HG02981 (cell line): ENCODE measurements at regions not wholly inside any gene's neighbourhood (a gene's known extent, or its start where the extent isn't known, plus 50 kb on each side); places are given as distances from the start of the nearest gene placed in this dataset.
"Not testable (repeated sequence)": the region's sequence is repeated elsewhere in the genome, so short reads cannot be mapped to it uniquely, and the experiment has no call there.

Source experiments
- ATAC-seq: cut with Tn5 transposase; IDR thresholded peaks from one replicate; pipeline ENCODE4 v1.9.1; 2021; ENCODE audit warnings: mild to moderate bottlenecking, moderate library complexity; ENCODE audit not compliant: unreplicated experiment

DNA sequence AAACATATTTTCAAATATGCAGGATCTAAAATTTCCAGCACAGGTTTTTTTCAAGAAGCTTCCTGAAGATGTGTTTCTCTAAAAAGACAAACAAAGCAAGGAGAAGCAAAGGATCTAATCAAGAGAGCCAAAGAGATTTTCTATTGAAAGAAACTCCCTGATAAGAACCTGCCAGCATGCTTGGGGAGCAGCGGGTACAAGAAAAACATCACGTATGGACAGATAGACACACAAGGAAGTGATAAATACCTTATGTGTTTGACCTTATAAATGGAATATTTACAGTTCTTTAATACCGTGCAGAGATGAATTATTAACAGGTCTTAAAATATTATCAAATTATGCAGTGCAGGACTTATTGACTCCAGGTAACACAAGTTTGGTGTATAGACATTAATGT is 562.1 kb downstream of the DACH1 start:
- no peak for ATAC-seq

DNA sequence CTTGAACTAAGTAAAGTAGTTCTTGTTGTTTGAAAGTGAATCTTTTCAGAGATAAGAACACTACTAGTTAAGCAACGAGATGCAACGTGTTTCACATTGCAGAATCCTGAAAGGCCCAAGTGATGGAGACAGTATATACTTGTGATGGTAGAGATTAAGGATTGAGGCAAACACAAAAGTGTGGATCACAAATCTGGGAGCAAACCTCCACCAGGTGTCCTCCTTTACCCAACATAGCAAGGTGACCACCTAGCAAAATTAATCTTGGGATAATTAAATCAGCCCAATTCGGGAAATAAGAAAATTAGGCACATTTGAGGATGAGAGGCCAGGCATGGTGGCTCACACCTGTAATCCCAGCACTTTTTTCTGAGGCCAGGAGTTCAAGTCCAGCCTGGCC is 563.9 kb downstream of the DACH1 start:
- ATAC-seq = no peak

DNA sequence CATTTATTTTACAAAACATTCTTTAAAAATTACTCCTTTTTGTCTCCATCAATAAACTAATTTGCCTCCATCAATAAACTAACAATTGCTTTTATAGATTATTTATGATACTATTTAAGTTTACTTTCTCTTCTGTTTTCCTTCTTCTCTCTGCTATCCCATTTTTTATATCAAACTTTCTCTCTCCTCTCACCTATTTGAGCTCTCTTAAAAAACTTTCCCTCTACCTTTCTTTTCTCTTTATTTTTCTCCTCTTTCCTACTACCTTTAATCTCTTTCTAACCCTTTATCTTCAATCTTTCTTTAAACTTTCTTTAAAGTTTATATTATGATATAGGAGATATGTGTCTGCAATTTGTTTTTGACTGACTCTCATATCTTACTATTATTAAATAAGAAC is 566.4 kb downstream of the DACH1 start:
- ATAC-seq = no peak

DNA sequence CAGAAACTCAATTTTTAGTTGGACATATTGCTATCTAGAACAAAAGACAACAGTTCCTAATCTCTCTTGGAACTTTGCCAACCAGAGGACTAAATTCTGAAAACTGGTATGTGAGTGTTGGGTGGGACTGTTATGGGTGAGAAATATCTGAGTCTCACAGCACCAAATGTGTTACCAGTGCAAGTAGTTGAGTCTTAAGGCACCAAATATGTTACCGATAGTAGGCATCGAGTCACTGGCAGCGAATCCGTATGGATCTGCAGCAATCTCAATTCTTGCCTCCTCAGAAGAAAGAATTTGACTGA is 575.2 kb downstream of the DACH1 start:
- peak; percentile 1 for ATAC-seq

DNA sequence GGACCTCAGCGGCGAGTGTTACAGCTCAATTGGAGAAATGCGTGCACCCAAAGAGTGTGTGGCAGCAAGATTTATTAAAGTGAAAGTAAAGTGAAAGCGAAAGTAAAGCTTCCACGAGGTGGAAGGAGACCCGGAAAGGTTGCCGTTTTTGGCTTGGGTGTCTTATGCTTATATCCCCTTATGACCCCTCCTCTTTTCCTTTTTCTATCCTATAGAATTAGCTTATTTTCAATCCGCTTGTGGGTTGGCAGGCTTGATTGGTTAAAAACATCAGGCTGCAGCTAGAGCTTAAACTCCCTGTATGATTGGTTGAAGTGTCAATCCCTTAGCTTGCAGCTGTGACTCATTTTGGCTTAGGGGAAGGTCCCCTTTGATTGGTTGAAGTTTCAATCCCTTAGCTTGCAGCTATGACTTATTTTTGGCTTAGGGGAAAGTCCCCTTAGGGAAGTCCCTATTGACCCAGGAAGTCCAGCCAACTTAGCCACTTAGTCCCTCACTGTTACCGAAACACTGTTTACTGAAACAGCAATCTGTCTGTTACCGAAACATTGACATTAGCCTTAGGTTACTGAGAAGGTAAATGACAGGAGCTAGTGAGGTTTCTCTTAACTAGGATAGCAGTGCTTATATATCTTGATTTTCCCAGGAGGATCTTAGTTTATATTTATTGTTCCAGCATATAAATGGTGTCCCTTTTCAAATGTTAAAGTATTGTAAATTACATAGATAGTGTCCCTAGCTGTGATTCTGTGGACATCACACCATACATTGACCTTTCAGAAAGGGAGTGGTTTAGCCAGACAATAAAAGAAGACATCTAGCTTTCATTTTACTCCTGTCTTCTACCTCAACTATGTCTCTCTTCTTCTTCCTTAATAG is 575.8 kb downstream of the DACH1 start:
- ATAC-seq = peak; percentile 81

DNA sequence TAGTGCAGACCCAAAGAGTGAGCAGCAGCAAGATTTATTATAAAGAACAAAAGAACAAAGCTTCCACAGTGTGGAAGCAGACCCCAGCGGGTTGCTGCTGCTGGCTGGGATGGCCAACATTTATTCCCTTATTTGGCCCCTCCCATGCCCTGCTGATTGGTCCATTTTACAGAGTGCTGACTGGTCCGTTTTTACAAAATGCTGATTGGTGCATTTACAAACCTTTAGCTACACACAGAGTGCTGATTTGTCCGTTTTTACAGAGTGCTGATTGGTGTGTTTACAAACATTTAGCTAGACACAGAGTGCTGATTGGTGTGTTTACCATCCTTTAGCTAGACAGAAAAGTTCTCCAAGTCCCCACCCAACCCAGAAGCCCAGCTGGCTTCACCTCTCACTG is 577.0 kb downstream of the DACH1 start:
- ATAC-seq = not testable (repeated sequence)

DNA sequence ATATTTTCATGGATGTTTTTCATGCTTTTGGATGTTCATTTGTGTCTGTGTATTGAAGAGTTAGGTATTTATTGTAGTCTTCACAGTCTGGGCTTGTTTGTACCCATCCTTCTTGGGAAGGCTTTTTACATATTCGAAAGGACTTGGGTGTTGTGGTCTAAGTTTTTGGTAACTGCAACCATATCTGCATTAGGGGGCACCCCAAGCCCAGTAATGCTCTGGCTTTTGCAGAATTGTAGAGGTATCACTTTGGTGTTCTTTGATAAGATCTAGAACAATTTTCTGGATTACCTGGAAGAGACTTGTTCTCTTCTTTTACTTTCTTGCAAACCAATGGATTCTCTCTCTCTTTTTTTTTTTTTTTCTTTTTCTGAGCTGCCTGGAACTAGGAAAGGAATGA is 581.3 kb downstream of the DACH1 start:
- no peak for ATAC-seq

DNA sequence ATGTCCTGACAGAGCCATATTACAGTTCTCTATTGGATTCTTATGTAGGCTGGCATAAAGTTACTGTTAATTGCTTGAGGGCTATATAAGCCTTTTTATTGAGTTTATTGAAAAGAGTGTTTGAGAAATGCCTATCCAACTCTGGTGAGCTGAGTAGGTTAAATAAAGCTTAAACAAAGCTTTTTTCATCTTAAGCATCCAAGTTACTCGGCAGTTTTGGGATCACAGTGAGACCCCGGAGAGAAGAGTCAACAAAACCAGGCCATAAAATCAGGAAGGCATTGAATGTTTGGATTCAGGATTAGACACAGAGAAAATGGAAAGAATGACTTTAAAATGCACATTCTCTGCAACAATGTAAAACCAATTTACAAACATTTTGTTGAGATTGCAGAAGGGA is 588.5 kb downstream of the DACH1 start:
- ATAC-seq = no peak

DNA sequence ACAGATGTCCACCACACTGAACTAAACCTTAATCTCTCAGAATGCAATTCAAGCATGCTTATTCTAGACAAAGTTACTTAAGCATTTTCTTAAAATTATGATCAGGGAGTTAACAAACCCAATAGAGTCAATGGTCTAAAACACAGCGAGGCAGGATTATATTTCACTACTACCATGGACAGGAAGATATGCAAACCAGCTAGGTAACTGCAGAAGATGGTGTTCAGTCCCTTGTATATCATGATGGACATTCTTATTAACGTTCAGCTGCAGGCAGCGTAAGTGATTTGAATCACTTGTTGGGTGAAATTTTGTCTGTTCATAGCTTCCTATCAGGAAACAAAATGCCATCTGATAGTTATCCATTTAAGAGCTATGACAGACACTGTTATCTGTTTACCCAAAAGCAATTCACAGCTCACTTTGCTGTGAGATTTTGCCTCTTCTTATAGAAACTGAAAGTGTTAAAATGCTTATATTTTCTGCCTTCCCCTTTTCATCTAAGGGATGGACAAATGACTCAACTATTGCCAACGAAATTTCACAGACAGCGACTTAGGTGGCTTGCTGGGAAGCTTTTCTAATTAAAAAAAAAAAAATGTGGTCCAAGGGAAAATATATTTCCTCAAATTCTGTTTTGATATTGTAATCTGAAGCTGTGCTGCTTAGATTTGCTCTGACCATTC is 591.9 kb downstream of the DACH1 start:
- ATAC-seq = peak; percentile 85

DNA sequence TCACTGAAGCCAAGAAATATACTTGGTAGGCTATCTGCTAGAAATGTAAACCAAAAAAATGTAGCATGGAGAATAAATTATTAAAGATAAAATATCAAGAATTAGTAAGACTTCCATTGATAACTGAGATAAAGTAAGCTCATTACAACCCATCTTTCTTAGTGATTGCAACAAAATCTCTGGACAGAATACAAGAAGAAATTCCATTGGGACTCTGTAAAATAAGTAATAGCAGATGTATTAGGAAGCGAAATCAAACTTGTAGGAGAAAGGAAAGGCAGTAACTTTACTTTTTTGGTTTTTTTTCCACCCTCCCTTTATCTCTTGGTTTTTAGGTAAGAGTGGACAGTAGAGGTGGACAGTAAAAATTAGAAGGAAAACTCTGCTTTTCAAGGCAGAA is 605.7 kb downstream of the DACH1 start:
- no peak for ATAC-seq

DNA sequence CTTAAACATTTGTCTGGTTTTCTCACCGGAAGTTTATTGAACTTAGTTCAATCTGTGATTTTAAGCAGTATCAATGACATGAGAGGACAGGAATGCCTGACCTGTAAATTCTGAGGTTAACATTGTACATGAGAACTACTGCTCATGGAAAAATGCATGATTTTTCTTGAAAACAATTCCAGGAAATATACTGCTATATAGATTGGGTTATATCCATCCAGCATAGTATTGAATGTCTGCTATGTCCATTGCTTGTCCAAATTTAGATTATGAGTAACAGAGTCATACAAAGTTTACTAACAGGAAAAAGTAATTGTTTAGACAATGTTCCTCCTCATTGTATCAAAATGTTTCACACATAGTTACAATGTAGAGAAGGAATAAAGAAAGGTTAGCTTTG is 606.8 kb downstream of the DACH1 start:
- no peak for ATAC-seq

DNA sequence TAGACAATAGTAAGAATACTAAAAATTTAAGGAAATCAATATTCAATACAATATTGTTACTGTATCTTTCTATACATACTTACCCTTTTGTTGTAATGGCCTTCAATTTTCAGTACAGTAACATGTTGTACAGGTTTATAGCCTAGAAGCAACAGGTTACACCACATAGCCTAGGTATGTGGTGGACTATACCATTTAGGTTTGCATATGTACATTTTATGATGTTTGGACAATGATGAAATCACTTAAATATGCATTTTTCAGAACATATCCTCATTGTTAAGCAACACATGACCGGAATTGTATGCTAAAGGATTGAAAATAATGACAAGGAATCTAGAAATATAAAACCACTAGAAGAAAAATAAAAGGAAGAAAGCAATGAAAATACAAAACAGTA is 611.4 kb downstream of the DACH1 start:
- no peak for ATAC-seq

DNA sequence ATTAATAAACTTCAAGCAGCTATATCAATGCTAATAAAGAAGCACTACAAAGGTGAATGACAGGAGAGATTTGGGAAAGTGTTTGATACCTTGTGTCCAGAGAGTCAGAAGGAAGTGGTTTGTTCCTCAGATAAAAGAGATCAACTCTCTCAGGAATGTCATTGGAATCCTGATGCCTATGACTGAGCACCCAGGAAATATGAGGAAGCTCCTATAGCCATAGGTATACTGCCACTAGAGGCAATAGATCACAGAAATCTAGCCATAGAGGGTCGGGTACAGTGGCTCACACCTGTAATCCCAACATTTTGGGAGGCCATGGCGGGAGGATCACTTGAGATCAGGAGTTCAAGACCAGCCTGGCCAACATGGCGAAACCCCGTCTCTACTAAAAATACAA is 612.6 kb downstream of the DACH1 start:
- ATAC-seq = no peak

DNA sequence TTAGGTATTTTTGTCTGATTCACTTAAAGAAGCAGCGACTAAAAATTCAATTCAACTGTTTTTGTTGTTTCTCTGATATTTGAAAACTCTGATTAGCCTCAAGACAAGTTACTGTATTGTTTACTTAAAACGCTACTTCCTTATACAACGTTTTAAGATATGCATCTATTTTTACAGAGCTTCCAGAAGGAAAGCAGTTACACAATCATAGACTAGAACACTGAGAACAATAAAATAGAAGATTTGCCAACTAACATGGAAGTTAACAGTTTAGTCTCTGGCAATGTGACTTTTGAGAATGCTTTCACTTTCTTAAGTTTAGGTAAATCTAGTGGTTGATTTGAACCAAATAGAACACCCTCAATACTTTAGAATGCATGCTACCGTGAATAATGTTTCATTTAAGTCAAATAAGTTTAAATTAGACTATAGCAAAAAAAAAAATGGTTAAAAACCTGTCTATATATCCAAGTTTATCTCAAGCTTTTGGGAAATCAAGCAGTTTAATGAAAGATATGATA is 614.8 kb downstream of the DACH1 start:
- peak; percentile 47 for ATAC-seq

DNA sequence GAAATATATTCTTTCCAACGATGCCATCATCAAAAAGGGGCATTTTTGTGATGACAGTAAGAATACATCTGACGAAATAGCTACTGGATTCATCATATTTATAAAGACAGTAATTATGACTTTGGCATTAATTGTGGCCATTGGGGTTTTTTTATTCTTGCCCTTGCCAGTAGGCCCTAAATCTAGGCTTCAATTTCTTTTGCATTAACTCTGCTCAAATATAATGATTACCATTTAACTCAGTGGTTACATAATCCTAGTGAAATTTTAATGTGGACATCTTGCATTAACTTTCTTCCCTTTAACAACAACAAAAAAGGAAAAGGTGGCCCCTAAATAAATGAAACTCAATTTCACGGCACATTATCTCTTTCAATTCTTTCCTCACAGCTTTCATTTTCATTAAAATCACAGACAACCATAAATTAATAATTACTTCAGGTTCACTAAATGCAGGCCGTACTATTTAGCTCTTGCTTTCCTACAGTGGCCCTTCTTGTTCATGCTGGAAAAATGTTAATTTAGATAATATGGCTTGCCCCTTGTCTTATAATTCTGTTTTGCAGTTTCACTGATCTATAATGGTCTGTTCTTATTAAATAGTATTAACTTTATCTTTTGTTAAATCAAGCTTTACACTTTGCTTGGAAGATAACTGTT is 615.6 kb downstream of the DACH1 start:
- ATAC-seq = no peak

DNA sequence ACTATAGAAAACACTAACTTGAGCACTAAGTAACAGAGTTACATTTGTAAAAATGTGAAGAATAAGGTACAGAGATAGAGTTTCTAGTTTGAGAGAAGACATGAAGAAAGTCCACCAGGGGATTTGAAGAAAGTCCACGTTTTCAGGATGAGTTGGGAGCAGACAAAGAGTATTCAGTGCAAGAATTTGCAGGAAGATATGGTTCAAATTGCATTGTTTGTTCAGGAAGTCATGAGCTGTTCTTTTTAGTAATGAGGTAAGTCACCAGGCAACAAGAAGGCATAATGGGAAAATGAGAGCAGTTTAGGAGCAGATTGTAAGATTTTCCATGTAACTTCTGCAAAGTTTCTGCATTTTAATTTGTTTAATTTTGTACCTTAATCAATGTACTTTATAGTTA is 618.0 kb downstream of the DACH1 start:
- no peak for ATAC-seq

DNA sequence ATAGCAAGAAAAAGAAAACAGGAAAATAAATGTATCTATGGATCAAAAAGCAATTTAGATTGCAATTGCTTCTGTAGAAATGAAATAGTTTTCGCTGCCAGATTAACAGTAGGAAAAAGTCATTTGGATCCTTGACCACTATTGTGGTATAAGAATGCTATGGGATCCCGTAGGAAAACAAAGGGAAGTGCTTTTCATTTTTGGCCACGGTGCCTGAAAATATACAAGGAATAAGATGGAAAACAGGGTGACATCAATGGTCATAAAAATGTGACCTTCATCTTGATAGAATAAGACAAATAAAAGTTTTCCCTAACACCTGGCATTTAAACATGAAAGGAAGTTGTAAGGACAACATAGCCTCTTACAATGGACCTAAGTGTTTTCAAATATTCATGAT is 622.8 kb downstream of the DACH1 start:
- ATAC-seq = no peak

DNA sequence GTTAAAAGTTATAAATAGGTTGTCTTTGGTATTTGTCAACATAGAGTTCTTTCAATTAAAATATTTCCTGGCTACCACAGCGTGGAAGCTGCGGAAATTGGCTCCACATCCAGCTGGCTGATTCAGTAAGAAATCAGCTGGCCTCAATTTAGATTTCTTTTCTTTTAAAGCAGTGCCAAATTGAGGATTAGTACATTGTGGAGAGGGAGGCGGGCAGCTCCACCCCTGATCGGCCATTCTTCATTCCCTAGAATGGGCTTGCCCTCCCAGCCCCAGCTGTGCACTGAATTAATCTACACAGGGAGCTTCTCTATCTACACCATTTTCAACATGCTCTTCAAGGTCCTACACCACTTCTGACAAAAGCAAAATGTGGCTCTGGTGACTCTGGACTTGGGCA is 624.8 kb downstream of the DACH1 start:
- no peak for ATAC-seq

DNA sequence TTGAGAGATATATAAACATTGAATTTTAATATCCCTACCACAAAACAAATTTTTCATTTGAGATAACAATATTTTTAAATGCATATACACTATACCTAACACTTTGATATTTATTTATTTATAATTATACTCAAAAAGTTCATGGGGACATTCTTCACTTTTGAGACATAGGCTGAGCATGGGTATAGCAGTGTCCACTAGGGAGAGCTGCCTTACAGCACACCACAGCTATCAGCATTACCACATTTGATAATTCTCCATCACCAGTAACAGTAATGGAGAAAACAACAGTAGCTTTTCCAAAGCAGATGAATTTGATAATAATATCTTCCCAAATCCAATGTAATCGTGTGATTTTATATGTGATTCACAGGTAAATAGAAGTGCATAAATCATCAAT is 626.1 kb downstream of the DACH1 start:
- peak; percentile 68 for ATAC-seq

DNA sequence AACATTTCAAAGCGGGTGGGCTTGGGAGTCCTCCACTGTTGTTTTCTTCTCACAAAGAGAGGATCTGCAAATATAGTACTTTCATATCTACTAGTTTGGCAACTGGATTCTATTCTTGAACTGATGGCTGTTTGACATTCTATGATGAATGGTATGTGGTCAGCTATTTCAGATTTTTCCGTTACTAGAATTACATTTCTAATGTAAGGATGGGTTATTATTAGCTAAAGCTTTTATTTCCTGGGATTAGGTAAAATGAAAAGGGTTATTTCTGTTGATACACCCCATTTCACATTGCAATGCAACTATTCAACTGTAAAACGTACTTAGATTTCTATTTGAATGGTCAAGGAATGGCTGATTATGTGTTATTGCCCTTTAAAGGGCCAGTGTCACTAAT is 629.7 kb downstream of the DACH1 start:
- no peak for ATAC-seq

DNA sequence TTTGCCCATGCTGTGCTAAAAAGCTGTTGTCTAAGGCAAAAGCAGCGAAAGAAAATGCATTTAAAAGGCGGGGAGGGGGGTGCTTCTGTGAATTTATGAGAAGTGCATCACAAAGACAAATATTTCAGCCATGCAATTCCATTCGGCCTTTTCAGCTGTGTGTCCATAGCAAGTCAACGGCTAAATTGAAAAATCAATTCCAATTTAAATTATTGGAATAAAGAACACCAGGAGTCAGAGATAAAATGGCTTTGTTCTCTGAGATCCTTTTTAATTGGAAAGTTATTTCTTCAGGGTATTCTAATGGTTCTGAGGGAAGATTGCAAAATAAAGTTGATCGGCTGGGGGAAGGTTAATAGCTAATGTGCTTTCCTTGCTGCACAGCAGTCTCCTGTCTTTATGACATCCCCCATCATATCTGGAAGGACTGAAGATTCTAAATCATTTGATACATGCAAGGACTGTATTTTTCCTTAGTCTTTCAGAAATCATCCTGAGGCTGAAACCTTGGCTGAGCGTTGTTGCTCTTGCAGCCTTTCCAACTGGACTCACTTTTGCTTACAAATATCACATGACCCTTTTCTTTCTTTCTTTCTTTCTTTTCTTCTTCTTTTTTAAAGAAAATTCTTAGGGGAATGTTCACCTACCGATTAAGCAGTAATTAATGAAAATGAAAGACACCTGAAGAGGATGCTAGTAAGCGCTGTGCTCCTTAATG is 647.1 kb downstream of the DACH1 start:
- no peak for ATAC-seq
